Prostate gland (tissue), 2 donors: ENCODE measurements at regions not wholly inside any gene's neighbourhood (a gene's known extent, or its start where the extent isn't known, plus 50 kb on each side); places are given as distances from the start of the nearest gene placed in this dataset.

Source experiments
- DNase-seq: peaks from one replicate; pipeline ENCODE4 v3.0.0-alpha.2; 2019; ENCODE audit warnings: low spot score
- H3K27ac ChIP-seq, 2 donors: fragments of 200-600 bp; sonication (generic); 2 replicates each; pipeline ENCODE4 v1.5.1; 2017 to 2019
- H3K27me3 ChIP-seq: fragments of 200-600 bp; sonication (generic); replicated peaks from 2 replicates; pipeline ENCODE4 v1.5.1; 2019; ENCODE audit not compliant: insufficient read depth
- H3K36me3 ChIP-seq, 2 donors: fragments of 200-600 bp; sonication (generic); 1 replicate in 1 of 2; 2 replicates in 1 of 2; pipeline versions ENCODE4 v1.5.1 to v1.8.1; 2017 to 2019
- H3K4me1 ChIP-seq: fragments of 200-600 bp; sonication (generic); replicated peaks from 2 replicates; pipeline ENCODE4 v1.5.1; 2019
- H3K4me3 ChIP-seq, 2 donors: fragments of 200-600 bp; sonication (generic); 2 replicates each; pipeline ENCODE4 v1.5.1; 2017 to 2019
- H3K9me3 ChIP-seq: fragments of 200-600 bp; sonication (generic); 2 replicates; pipeline ENCODE4 v1.5.1; 2017
- CTCF ChIP-seq, 4 experiments: fragments of 200-600 bp in 2 of 4; fragments of 450-650 bp in 2 of 4; sonication (generic) in 2 of 4; IDR thresholded peaks; 1 replicate in 3 of 4; 2 replicates in 1 of 4; pipeline ENCODE4 v1.5.1; 2016 to 2019; ENCODE audit warnings: antibody characterized with exemption in 4 of 4, mild to moderate bottlenecking in 2 of 4, moderate library complexity in 2 of 4
- POLR2A ChIP-seq: fragments of 450-650 bp; IDR thresholded peaks from one replicate; pipeline ENCODE4 v1.6.1; 2016; ENCODE audit warnings: antibody characterized with exemption, mild to moderate bottlenecking
- POLR2AphosphoS5 ChIP-seq: sonication (generic); formaldehyde crosslinking; IDR thresholded peaks from one replicate; pipeline ENCODE4 v1.6.1; 2017; ENCODE audit warnings: antibody characterized with exemption
- WGBS: methylation state at CpG from one replicate; pipeline ENCODE4 v1.1.5; 2018; 5-methylcytosine and 5-hydroxymethylcytosine counted together
- intact Hi-C: fragments of 100-400 bp; cut with DNase I; formaldehyde crosslinking; loops from one replicate; pipeline ENCODE4 v1.14.2; 2022

- 48% methylated on average over 1 of the region's 1 CpG for WGBS
- H3K4me3 ChIP-seq = no peak overlapping the region
- intact Hi-C loops = no loop called here
- no peaks in the 10 kb centered on the region for H3K27me3 ChIP-seq
- no peaks in the 10 kb centered on the region for H3K36me3 ChIP-seq
- no peak overlapping the region for H3K27ac ChIP-seq
- H3K4me1 ChIP-seq = no peaks in the 10 kb centered on the region
- TF ChIP-seq CTCF (IDR thresholded peaks at IDR 0.05) = no peak
- no peak for TF ChIP-seq POLR2AphosphoS5
- TF ChIP-seq POLR2A = no peak
- H3K9me3 ChIP-seq = no peaks in the 10 kb centered on the region
- DNase-seq = no peak
Observed at GRCh38 chr18:37710726-37711125, 145.1 kb upstream of the CELF4 start.

- no peak for DNase-seq
- Histone ChIP-seq H3K9me3 (no peaks in the 10 kb centered on the region), H3K27ac (no peak overlapping the region), H3K36me3 (no peaks in the 10 kb centered on the region), H3K4me1 (no peaks in the 10 kb centered on the region), H3K4me3 (no peak overlapping the region), H3K27me3 (no peaks in the 10 kb centered on the region)
- intact Hi-C loops = no loop called here
- WGBS = 77% methylated on average over 2 of the region's 2 CpGs
- TF ChIP-seq POLR2A (no peak), POLR2AphosphoS5 (no peak)
Observed at GRCh38 chr18:37709740-37710139, 144.1 kb upstream of the CELF4 start.

- 84% methylated on average over 7 of the region's 7 CpGs for WGBS
- H3K4me3 ChIP-seq = no peak overlapping the region
- no peak for DNase-seq
Observed at GRCh38 chr18:37705016-37705415, 139.4 kb upstream of the CELF4 start.

GRCh38 chr18:37702841-37703240 is 137.2 kb upstream of the CELF4 start:
- no peaks in the 10 kb centered on the region for H3K9me3 ChIP-seq
- no peak overlapping the region for H3K27ac ChIP-seq
- WGBS = 72% methylated on average over 2 of the region's 2 CpGs
- no peak for DNase-seq
- intact Hi-C loops = no loop called here
- no peak overlapping the region for H3K4me3 ChIP-seq
- no peaks in the 10 kb centered on the region for H3K27me3 ChIP-seq
- no peaks in the 10 kb centered on the region for H3K4me1 ChIP-seq
- TF ChIP-seq CTCF (IDR thresholded peaks at IDR 0.05) (no peak), POLR2A (no peak), POLR2AphosphoS5 (no peak)
- no peaks in the 10 kb centered on the region for H3K36me3 ChIP-seq

More at GRCh38 chr18:37705016-37705415, 139.4 kb upstream of the CELF4 start:
- TF ChIP-seq POLR2AphosphoS5 (no peak), POLR2A (no peak), CTCF (IDR thresholded peaks at IDR 0.05) (no peak)
- no peaks in the 10 kb centered on the region for H3K4me1 ChIP-seq
- H3K27ac ChIP-seq = no peak overlapping the region
- H3K9me3 ChIP-seq = no peaks in the 10 kb centered on the region
- no peaks in the 10 kb centered on the region for H3K36me3 ChIP-seq
- intact Hi-C loops = no loop called here
- H3K27me3 ChIP-seq = no peaks in the 10 kb centered on the region

GRCh38 chr18:37701967-37702366 is 136.4 kb upstream of the CELF4 start:
- 12% methylated on average over 3 of the region's 3 CpGs for WGBS
- intact Hi-C loops = no loop called here
- no peaks in the 10 kb centered on the region for H3K27me3 ChIP-seq

More at GRCh38 chr18:37701967-37702366, 136.4 kb upstream of the CELF4 start:
- Histone ChIP-seq H3K9me3 (no peaks in the 10 kb centered on the region), H3K4me3 (no peak overlapping the region), H3K36me3 (no peaks in the 10 kb centered on the region), H3K4me1 (no peaks in the 10 kb centered on the region), H3K27ac (no peak overlapping the region)
- TF ChIP-seq CTCF (IDR thresholded peaks at IDR 0.05) (no peak), POLR2AphosphoS5 (no peak), POLR2A (no peak)
- DNase-seq = no peak
